GM06990 (cell line): ENCODE measurements at regions not wholly inside any gene's neighbourhood (a gene's known extent, or its start where the extent isn't known, plus 50 kb on each side); places are given as distances from the start of the nearest gene placed in this dataset.

Experiments
- DNase-seq: peaks from one replicate; pipeline ENCODE4 v3.0.0-alpha.2; 2011; ENCODE audit not compliant: insufficient read length; ENCODE audit errors: extremely low read depth
- H3K27me3 ChIP-seq: replicated peaks from 2 replicates; pipeline ENCODE4 v1.6.0; 2011; ENCODE audit warnings: low read length; ENCODE audit not compliant: control insufficient read depth, insufficient read depth
- H3K36me3 ChIP-seq: 2 replicates; pipeline ENCODE4 v1.5.1; 2011; ENCODE audit warnings: low read length; ENCODE audit not compliant: control insufficient read depth, insufficient read depth
- H3K4me3 ChIP-seq: replicated peaks from 2 replicates; pipeline ENCODE4 v1.5.1; 2011; ENCODE audit warnings: low read depth, mild to moderate bottlenecking, control low read depth, low read length
- TF ChIP-seq, protein P1 (sequence below): IDR thresholded peaks from 2 replicates; pipeline ENCODE4 v1.5.1; 2011; ENCODE audit warnings: low read length, control low read depth, mild to moderate bottlenecking, inconsistent platforms; ENCODE audit not compliant: insufficient read depth, poor library complexity, severe bottlenecking

GRCh38 chr16:82240111-82240510 lies 70.1 kb upstream of the MPHOSPH6 start:
- Histone ChIP-seq H3K27me3 (no peaks in the 10 kb centered on the region; the same call in 1 of the 2 replicates), H3K36me3 (no peaks in the 10 kb centered on the region), H3K4me3 (no peak overlapping the region)
- no peak for DNase-seq
- TF ChIP-seq, protein P1, sequence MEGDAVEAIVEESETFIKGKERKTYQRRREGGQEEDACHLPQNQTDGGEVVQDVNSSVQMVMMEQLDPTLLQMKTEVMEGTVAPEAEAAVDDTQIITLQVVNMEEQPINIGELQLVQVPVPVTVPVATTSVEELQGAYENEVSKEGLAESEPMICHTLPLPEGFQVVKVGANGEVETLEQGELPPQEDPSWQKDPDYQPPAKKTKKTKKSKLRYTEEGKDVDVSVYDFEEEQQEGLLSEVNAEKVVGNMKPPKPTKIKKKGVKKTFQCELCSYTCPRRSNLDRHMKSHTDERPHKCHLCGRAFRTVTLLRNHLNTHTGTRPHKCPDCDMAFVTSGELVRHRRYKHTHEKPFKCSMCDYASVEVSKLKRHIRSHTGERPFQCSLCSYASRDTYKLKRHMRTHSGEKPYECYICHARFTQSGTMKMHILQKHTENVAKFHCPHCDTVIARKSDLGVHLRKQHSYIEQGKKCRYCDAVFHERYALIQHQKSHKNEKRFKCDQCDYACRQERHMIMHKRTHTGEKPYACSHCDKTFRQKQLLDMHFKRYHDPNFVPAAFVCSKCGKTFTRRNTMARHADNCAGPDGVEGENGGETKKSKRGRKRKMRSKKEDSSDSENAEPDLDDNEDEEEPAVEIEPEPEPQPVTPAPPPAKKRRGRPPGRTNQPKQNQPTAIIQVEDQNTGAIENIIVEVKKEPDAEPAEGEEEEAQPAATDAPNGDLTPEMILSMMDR: no peak

DNA sequence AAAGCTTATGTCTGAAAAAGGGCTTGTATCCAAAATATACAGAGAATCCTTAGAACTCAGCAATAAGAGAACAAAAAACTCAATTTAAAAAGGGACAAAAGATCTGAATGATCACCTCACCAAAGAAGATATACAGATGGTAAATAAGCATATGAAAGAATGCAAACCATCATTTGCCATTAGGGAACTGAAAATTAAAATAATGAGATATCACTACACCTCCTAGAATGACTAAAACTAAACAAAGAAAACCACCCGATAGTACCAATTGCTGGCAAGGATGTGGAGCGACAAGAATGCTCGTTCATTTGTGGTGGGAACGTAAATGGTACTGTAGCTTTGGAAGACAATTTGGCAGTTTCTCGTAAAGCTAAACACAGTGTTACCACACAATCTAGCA lies 66.9 kb upstream of the MPHOSPH6 start:
- Histone ChIP-seq H3K36me3 (no peaks in the 10 kb centered on the region), H3K4me3 (no peak overlapping the region), H3K27me3 (no peaks in the 10 kb centered on the region)
- no peak for DNase-seq
- TF ChIP-seq, protein P1: no peak

- H3K36me3 ChIP-seq: no peaks in the 10 kb centered on the region
- TF ChIP-seq, protein P1: no peak
- no peak overlapping the region for H3K4me3 ChIP-seq
- DNase-seq: no peak
- no peaks in the 10 kb centered on the region for H3K27me3 ChIP-seq
Observed at GRCh38 chr16:82236415-82236814, 66.4 kb upstream of the MPHOSPH6 start.

DNA sequence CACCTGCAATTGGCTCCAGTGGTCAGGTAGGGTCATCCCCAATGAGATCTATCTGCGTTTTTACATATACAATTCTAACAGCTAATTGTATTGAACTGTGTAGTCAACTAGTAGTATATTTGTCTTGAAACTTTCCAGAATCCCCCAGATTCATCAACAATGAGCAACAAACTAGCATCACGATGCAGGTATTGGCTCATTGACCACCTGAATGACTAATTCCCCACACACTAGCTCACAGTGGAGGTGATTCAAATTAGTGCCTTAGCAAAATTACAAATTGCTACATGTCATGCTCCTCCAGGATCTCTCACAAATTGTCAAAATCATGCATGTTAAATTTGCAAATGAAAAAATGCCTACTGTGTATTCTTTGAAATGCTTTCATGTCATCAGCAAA lies 62.8 kb upstream of the MPHOSPH6 start:
- TF ChIP-seq, protein P1: no peak
- Histone ChIP-seq H3K4me3 (no peak overlapping the region), H3K36me3 (no peaks in the 10 kb centered on the region), H3K27me3 (no peaks in the 10 kb centered on the region; the same call in 1 of the 2 replicates)
- DNase-seq: no peak

GRCh38 chr16:82231008-82231787 lies 61.2 kb upstream of the MPHOSPH6 start:
- DNase-seq: no peak
- H3K4me3 ChIP-seq: no peak overlapping the region
- no peaks in the 10 kb centered on the region; the same call in none of the 2 replicates for H3K27me3 ChIP-seq
- TF ChIP-seq, protein P1: no peak
- no peaks in the 10 kb centered on the region for H3K36me3 ChIP-seq
